AG10803 (cell line): ENCODE measurements at regions not wholly inside any gene's neighbourhood (a gene's known extent, or its start where the extent isn't known, plus 50 kb on each side); places are given as distances from the start of the nearest gene placed in this dataset.
"Not testable (repeated sequence)": the region's sequence is repeated elsewhere in the genome, so short reads cannot be mapped to it uniquely, and the experiment has no call there.

Source experiments
- DNase-seq: peaks from one replicate; pipeline ENCODE4 v3.0.0; 2010; ENCODE audit warnings: low read depth
- H3K4me3 ChIP-seq: 2 replicates; pipeline ENCODE4 v1.5.1; 2011; ENCODE audit warnings: mild to moderate bottlenecking, low read length, control low read depth
- CTCF ChIP-seq: conservative IDR thresholded peaks from 2 replicates; pipeline ENCODE4 v1.5.1; 2011; ENCODE audit warnings: mild to moderate bottlenecking, low read length, control low read depth, inconsistent platforms

- TF ChIP-seq CTCF = no peak
- no peak for DNase-seq
- no peak overlapping the region for H3K4me3 ChIP-seq
Measured at GRCh38 chr12:84384384-84384783, 528.2 kb downstream of the SLC6A15 start.

- peak; percentile 55 for DNase-seq
- not testable (repeated sequence) for H3K4me3 ChIP-seq
Measured at GRCh38 chr12:84382486-84382885, 530.1 kb downstream of the SLC6A15 start.

DNA sequence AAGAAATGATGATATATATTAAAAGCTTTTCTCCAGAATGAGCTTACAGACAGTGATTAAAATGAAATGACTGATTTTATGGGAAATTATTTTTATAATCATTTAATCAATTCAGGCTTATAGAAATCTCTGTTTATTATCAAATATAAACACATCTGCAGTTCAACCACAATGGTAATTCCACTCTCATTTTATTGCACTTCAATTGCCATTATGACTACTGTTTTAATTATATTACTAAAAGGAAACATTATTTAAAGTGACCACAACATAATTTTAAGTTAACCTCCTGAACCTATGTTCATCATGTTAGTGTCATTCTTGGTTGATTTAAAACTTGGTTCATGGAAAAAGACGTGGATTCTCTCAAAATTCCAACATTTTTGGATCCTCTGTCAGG is 536.3 kb downstream of the SLC6A15 start:
- TF ChIP-seq CTCF = no peak
- no peak for DNase-seq
- H3K4me3 ChIP-seq = no peak overlapping the region

- no peak for TF ChIP-seq CTCF
- H3K4me3 ChIP-seq = no peak overlapping the region
- no peak for DNase-seq
Measured at GRCh38 chr12:84375449-84376170, 537.0 kb downstream of the SLC6A15 start.

GRCh38 chr12:84362552-84362897 is 550.1 kb downstream of the SLC6A15 start:
- TF ChIP-seq CTCF = no peak
- DNase-seq = no peak
- H3K4me3 ChIP-seq = no peak overlapping the region

- no peak for DNase-seq
- no peak overlapping the region for H3K4me3 ChIP-seq
- TF ChIP-seq CTCF = no peak
Measured at GRCh38 chr12:84361651-84362551, 550.7 kb downstream of the SLC6A15 start.

DNA sequence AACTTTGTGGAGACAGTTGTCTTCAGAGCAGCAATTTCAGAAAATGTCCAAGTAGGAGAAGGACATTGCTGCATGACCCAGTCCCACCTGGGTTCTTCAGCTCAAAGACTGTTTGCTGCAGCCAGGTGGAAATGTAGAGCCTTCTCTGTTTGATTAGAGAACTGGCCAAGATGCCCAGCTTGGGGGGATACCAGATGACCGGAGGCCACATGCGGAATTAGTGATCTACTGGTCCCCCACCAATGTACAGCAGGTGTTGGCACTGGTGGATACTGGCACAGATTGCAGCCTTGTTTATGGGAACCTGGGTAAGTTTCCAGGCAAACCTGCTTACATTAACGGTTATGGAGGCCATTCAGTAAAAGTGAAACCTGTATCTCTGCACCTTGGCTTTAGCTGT is 555.3 kb downstream of the SLC6A15 start:
- DNase-seq = no peak
- no peak overlapping the region for H3K4me3 ChIP-seq
- TF ChIP-seq CTCF = no peak
